Upper lobe of left lung (tissue), 6 donors: ENCODE measurements at regions not wholly inside any gene's neighbourhood (a gene's known extent, or its start where the extent isn't known, plus 50 kb on each side); places are given as distances from the start of the nearest gene placed in this dataset.

Source experiments
- ATAC-seq, 2 donors: fragments of 200-7000 bp; cut with Tn5 transposase; one replicate each; pipeline ENCODE4 v1.9.1; 2022; ENCODE audit warnings: mild to moderate bottlenecking in 2 of 2, moderate library complexity in 2 of 2; ENCODE audit not compliant: low FRiP score in 2 of 2
- DNase-seq, 2 donors: peaks; one replicate each; pipeline ENCODE4 v3.0.0-alpha.2; 2019 to 2020
- H3K27ac ChIP-seq, 4 donors: fragments of 200-600 bp; sonication (generic); one replicate each; pipeline ENCODE4 v1.5.1; 2016 to 2019
- H3K27me3 ChIP-seq, 4 donors: fragments of 200-600 bp; sonication (generic); one replicate each; pipeline ENCODE4 v1.5.1; 2017 to 2019
- H3K36me3 ChIP-seq, 4 donors: fragments of 200-600 bp; sonication (generic); one replicate each; pipeline ENCODE4 v1.5.1; 2016 to 2019
- H3K4me1 ChIP-seq, 4 donors: fragments of 200-600 bp; sonication (generic); one replicate each; pipeline ENCODE4 v1.5.1; 2018 to 2019
- H3K4me3 ChIP-seq, 4 donors: fragments of 200-600 bp; sonication (generic); one replicate each; pipeline ENCODE4 v1.5.1; 2017 to 2019; ENCODE audit warnings: mild to moderate bottlenecking in 2 of 4, moderate library complexity in 1 of 4
- H3K9me3 ChIP-seq, 4 donors: fragments of 200-600 bp; sonication (generic); one replicate each; pipeline ENCODE4 v1.5.1; 2018 to 2019
- CTCF ChIP-seq, 6 experiments: fragments of 450-650 bp in 4 of 6; fragments of 200-600 bp in 2 of 6; sonication (generic) in 2 of 6; IDR thresholded peaks; one replicate each; pipeline ENCODE4 v1.5.1; 2016 to 2019; ENCODE audit warnings: antibody characterized with exemption in 6 of 6
- EP300 ChIP-seq, 4 donors: sonication (generic); formaldehyde crosslinking; IDR thresholded peaks; one replicate each; pipeline ENCODE4 v1.5.1; 2017; ENCODE audit warnings: antibody characterized with exemption in 4 of 4, control low read depth in 2 of 4
- POLR2A ChIP-seq, 4 donors: fragments of 450-650 bp; IDR thresholded peaks; one replicate each; pipeline ENCODE4 v1.5.1; 2016 to 2017; ENCODE audit warnings: antibody characterized with exemption in 4 of 4, mild to moderate bottlenecking in 2 of 4
- POLR2AphosphoS5 ChIP-seq, 2 donors: sonication (generic); formaldehyde crosslinking; IDR thresholded peaks; one replicate each; pipeline ENCODE4 v1.5.1; 2017; ENCODE audit warnings: antibody characterized with exemption in 2 of 2
- WGBS, 2 donors: methylation state at CpG; one replicate each; pipeline ENCODE4 v1.1.5; 2017 to 2018; 5-methylcytosine and 5-hydroxymethylcytosine counted together
- donor health status: DM: no; HTN: no; CAD: no; lungs with moderate emphysema.
- donor health status: DM: no; HTN: yes; CAD: no; lungs with severe emphysema.

- no peaks in the 10 kb centered on the region for H3K9me3 ChIP-seq
- H3K27me3 ChIP-seq = no peaks in the 10 kb centered on the region
- DNase-seq (no peak), ATAC-seq (no peak)
- no peak for TF ChIP-seq POLR2AphosphoS5 (IDR thresholded peaks at IDR 0.05)
- no peak for TF ChIP-seq CTCF (IDR thresholded peaks at IDR 0.05)
- no peak for TF ChIP-seq EP300 (IDR thresholded peaks at IDR 0.05)
- TF ChIP-seq POLR2A (IDR thresholded peaks at IDR 0.05) = no peak
- no peaks in the 10 kb centered on the region for H3K36me3 ChIP-seq
- 73 to 80% methylated on average over 1 of the region's 1 CpG for WGBS, 2 donors
- H3K4me3 ChIP-seq = no peak overlapping the region
- no peaks in the 10 kb centered on the region for H3K4me1 ChIP-seq
- no peak overlapping the region for H3K27ac ChIP-seq
Observed at GRCh38 chr3:166169681-166170080, 332.5 kb upstream of the BCHE start.

- DNase-seq = no peak
- peaks cover 0 to 3% (median 0%) of the 10 kb centered on the region in 4 donors for H3K9me3 ChIP-seq
- ATAC-seq = no peak
- H3K36me3 ChIP-seq = no peaks in the 10 kb centered on the region
- no peak overlapping the region for H3K27ac ChIP-seq
- WGBS, 2 donors = 80 to 93% methylated on average over 1 of the region's 1 CpG
- no peak overlapping the region for H3K4me3 ChIP-seq
- no peak for TF ChIP-seq EP300 (IDR thresholded peaks at IDR 0.05)
- no peak for TF ChIP-seq POLR2AphosphoS5 (IDR thresholded peaks at IDR 0.05)
- no peak for TF ChIP-seq CTCF (IDR thresholded peaks at IDR 0.05)
- no peak for TF ChIP-seq POLR2A (IDR thresholded peaks at IDR 0.05)
- no peaks in the 10 kb centered on the region for H3K27me3 ChIP-seq
- H3K4me1 ChIP-seq = no peaks in the 10 kb centered on the region
Observed at GRCh38 chr3:166127969-166128368, 290.7 kb upstream of the BCHE start.

GRCh38 chr3:166125179-166125578 is 288.0 kb upstream of the BCHE start:
- Histone ChIP-seq H3K9me3 (no peaks in the 10 kb centered on the region), H3K4me1 (no peaks in the 10 kb centered on the region), H3K4me3 (no peak overlapping the region), H3K27ac (no peak overlapping the region), H3K36me3 (no peaks in the 10 kb centered on the region), H3K27me3 (no peaks in the 10 kb centered on the region)
- ATAC-seq (no peak), DNase-seq (no peak)
- no peak for TF ChIP-seq EP300 (IDR thresholded peaks at IDR 0.05)
- no peak for TF ChIP-seq POLR2AphosphoS5 (IDR thresholded peaks at IDR 0.05)
- TF ChIP-seq CTCF (IDR thresholded peaks at IDR 0.05) = no peak
- TF ChIP-seq POLR2A (IDR thresholded peaks at IDR 0.05) = no peak
- WGBS, 2 donors = 59 to 69% methylated on average over 2 of the region's 2 CpGs

DNA sequence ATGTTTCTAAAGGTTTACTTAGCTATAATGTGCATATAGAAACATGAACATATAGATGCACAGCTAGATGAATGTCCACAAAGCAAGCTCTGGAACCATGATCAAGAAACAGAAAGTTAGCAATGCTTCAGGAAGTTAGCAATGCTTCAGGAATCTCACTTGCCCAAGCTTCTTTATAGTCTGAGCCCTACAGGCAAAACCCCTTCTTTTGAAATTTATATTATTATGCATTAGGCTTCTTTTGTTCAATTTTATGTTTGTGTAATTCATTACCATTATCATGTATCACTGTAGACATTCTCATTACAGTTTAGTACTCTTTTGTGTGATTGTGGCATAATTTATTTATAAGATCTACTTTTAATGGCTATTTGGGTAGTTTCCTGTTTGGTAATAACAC is 286.4 kb upstream of the BCHE start:
- no peak for TF ChIP-seq POLR2A (IDR thresholded peaks at IDR 0.05)
- TF ChIP-seq EP300 (IDR thresholded peaks at IDR 0.05) = no peak
- no peak for TF ChIP-seq POLR2AphosphoS5 (IDR thresholded peaks at IDR 0.05)
- TF ChIP-seq CTCF (IDR thresholded peaks at IDR 0.05) = no peak
- Histone ChIP-seq H3K9me3 (no peaks in the 10 kb centered on the region), H3K4me3 (no peak overlapping the region), H3K4me1 (no peaks in the 10 kb centered on the region), H3K27me3 (no peaks in the 10 kb centered on the region), H3K36me3 (no peaks in the 10 kb centered on the region), H3K27ac (no peak overlapping the region)
- DNase-seq (no peak), ATAC-seq (no peak)

DNA sequence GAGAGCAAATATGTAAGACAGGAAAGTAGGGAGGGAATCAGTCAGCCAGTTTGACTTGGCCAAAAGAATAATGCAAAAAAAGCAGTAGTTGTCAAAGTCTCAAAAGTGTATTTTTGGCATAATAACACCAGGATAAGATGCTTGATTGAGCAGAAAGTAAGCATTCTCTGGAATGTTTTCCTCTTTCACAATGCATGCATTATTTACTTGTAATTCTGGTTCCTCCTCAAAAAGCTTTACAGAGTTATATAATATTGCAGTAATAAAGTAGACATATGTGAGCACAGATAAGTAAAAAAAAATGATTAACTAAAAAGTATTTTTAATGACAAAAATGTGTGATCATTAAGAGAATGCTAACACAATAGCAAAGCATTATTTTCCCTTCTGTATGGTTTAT is 285.9 kb upstream of the BCHE start:
- Histone ChIP-seq H3K27me3 (no peaks in the 10 kb centered on the region), H3K9me3 (no peaks in the 10 kb centered on the region), H3K36me3 (no peaks in the 10 kb centered on the region), H3K27ac (no peak overlapping the region), H3K4me1 (no peaks in the 10 kb centered on the region), H3K4me3 (no peak overlapping the region)
- TF ChIP-seq CTCF (IDR thresholded peaks at IDR 0.05) (no peak), EP300 (IDR thresholded peaks at IDR 0.05) (no peak), POLR2AphosphoS5 (IDR thresholded peaks at IDR 0.05) (no peak), POLR2A (IDR thresholded peaks at IDR 0.05) (no peak)
- no peak for ATAC-seq
- no peak for DNase-seq
